Stimulated activated naive CD8-positive, alpha-beta T cell treated with anti-CD3 and anti-CD28 coated beads, Interleukin-15, Interleukin-2, amounts not matched to agents 100 U/mL and 50 U/mL, for 24 hours (primary cell): ENCODE measurements at regions not wholly inside any gene's neighbourhood (a gene's known extent, or its start where the extent isn't known, plus 50 kb on each side); places are given as distances from the start of the nearest gene placed in this dataset.

Experiments used
- ATAC-seq: fragments of 150-1000 bp; cut with Tn5 transposase; one replicate; pipeline ENCODE4 v1.10.0; 2021
- DNase-seq: peaks from one replicate; pipeline ENCODE4 v3.0.0; 2021

DNA sequence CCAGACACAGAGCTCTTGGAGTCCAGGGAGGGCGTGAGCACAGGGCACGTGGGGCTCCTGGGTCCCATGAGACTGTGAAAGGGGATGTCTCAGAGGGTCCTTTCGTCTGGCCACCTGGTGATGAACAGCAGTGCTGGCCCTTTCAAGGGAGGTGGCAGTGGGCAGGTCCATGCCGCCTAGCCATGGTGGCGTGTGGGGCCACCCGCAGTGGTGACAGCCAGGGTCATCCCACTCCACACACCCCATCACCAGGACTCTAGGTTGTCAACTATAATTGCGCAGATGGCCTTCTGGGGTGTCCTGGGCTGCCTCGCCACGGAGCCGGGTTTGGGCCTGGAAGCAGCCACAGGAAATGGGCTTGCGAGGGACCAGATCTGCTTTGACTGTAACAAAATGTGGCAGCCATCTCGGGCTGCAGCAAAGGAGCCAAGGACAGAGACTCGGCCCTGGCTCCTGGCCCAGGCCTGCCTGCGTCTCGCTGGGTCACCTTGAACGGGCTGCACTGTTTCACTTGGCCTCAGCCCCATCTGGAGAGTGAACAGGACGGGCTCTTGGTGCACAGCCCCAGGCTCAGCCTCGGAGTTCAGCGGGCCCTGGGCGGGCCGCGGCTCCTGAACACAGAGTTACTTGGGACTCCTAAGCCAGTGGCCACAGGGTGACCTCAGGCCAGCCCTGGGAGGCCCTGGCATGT lies 1350.5 kb downstream of the BRD1 start:
- ATAC-seq = no peak
- DNase-seq = no peak

DNA sequence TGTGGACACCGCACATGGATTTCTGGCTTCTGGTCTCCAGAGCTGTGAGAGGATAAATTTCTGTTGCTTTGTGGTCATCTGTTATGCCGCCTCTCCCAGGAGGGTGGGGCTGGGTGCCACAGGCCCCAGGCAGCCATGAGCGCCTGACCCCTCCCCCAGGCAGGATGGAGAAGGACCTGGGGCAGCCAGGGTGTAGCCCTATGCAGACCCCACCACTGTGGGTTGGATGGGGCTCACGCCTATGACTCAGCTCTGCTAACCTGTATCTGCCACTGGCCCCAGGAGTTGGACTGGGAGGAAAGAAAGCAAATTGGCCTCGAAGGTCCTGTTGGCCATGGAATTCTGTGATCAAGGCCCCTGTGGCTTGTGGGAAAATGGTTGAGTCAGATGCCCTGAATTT lies 1351.1 kb downstream of the BRD1 start:
- DNase-seq (no peak), ATAC-seq (no peak)

DNA sequence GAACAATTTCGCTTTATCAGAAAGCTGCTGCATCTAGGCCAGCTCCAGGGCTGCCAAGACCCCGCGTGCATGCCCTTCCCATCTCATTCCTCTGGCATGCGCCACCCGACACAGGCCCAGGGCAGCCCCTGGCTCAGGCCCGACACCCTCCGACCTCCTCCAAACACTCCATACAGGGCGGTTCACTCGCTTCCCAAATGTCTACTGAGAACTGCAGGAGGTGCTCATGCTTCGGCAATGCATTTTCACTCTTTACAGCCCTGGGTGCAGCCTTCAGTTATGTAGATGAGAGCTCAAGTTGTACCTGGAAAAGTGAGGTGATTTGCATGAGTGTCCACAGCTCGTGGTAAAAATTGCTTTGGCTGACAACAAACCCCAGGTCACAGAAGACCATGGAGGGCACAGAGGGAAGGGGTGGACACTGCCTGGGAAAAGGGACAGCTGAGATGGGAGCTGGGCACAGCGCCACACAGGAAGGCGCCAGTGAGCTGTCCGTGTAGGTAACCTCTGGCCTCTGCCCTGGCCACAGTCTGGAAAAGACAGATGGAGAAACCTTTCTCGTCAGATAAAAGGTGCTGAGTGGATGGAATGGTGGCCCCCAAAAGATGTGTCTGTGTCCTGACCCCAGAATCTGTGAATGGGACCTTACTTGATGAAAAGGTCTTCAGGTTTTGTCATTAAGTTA lies 1351.9 kb downstream of the BRD1 start:
- no peak for ATAC-seq
- no peak for DNase-seq

DNA sequence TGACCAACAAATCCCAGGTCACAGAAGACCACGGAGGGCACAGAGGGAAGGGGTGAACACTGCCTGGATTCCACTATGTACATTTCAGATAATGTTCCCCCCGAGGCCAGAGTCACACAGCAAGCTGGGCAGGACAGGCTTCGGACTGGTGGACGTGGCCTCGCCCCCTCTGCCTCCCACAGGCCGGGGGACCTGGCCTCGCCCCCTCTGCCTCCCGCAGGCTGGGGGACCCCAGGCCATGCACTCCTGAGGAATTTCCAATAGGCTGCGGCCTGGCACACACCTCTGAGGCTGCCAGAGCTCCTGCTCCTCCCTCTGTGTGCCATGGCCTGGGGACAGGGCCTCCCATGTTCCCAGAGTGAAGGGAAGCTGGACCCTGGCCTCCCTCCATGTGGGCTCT lies 1352.8 kb downstream of the BRD1 start:
- ATAC-seq (no peak), DNase-seq (no peak)

DNA sequence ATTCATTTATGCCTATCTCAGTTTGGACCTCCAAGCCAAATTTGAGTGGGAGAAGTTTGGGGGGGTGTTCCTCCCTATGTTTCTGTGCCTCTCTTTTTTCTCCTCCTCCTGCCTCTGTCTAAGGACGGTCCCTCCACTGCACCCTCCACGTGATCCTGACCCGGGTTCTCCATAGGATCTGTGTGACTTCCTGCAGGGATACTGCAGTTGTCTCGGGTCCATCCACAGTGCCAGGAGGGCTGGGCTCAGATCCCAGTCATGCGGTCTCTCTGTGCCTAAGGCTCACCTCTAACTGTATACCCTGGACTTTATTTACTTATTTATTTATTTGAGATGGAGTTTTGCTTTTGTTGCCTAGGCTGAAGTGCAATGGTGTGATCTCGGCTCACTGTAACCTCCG lies 1354.5 kb downstream of the BRD1 start:
- DNase-seq (no peak), ATAC-seq (no peak)

DNA sequence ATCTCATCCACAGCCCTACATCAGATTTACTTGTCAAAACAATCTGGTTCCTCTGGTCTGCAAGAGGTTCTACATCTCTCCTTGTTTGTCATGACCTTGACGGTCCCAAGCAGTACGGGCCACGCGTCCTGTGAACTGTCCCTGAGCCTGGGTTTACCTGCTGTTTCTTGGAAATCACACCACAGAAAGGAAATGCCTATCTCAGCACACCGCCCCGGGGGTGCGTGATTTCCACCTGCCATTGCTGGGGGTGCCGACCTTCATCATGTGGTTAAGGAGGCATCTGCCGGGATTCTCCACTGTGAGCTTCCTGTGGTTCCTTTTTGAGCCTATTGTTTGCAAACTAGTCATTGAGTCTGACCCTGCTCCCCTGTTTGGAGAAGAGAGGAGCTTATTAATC lies 1363.4 kb downstream of the BRD1 start:
- DNase-seq (no peak), ATAC-seq (no peak)

DNA sequence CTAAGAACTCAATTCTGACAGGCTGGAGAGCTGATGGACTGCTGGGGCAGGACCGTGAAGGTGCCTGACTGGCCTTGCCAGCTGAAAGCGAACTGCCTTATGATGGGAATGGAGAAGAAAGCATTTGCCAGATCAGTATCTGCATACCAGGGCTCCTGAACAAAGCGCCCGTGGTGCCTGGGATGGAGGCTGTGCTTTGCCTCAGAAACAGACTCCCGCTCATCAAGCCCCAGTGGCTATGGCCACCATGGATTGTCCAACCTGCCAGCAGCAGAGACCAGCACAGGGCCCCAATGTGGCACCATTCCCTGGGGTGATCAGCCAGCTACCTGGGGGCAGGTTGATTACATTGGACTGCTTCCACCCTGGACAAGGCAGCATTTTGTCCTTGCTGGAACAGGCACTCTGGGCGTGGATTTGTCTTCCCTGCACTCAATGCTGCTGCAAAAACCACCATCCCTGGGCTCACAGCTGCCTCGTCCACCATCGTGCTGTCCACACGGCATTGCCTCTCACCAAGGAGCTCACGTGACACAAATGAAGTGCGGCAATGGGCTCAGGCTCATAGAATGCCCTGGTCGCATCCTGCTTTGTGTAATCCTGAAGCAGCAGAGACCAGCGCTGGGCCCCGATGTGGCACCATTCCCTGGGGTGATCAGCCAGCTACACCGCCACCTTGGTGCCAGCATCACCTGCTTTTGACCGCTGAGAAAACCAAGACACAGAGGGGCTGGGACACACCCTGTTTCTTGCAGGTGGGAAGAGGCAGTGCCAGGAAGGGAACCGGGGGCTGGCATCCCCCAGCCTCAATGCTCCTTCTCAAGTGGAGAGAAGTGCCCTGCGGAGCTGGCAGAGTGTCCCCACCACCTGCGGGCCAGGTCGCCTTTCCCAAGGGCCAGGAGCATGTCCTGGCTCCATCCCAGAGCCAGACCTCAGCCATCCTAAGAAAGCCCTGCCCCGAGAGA lies 1367.5 kb downstream of the BRD1 start:
- no peak for DNase-seq
- no peak for ATAC-seq

DNA sequence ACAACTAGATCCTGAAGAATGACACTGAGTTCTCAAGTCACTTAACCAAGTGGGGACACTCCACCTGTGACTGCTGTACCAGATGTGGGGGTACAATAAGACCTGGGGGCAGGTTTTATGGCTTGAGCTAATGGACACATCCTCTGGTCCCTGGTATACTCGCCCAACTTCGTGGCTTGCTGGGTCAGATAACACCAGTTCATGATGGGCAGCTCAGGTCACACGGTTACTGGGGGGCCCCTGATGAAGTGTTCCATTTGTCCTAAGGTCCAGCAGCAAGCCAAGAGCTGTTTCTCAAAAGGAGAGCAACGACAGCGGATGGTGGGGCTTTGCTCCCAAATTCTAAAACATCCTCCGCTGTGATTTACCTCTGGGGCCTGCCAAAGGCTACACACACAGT lies 1368.4 kb downstream of the BRD1 start:
- ATAC-seq (no peak), DNase-seq (no peak)

DNA sequence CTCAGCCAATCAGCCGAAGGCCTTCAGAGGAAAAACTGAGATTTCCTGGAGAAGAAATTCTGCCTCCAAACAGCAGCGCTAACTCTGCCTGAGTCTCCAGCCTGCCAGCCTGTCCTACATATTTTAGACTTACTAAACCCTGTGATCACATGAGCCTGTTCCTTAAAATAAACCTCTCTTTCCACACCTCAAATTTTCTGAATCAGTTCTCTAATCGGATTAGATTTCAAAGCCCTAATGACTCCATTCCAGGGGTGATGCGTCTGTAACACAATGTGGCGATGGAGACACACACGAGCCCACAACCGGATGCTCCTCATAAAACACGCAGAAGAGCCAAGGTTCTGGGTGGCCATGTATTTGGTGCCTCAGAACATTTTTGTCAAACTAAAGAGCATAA lies 1371.2 kb downstream of the BRD1 start:
- no peak for ATAC-seq
- DNase-seq = no peak

DNA sequence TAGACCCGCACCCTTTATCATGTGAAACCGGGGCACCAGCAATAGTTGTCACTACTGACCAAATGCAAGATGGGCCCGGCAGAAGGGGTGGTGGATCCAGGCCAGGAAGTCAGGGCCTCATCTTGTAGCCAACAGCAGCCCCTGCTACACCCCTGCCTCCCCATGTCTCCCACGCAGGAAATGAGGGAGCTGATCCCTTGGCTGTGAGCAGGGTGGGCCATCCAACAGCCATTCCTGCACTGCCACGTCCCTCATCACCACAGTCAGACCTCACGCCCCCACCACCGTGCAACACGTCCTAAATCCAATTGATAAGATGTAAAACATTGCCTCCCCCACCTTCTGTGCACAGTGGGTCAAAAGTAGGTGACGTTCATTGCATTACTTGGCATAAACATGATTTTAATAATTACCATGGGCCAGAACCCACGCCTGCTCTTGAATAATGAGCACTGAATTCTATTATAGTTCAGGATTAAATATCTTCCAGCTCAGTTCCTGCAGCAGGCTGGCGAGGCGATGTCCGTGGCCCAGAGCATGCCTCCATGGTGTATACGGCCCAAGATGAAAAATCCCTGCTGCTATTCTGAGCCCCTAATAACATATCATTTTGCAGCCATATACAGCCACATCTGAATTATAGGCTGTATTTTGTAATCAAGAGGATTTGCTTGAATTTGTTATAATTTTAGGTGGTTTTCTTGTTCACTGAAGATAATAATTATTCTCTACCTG lies 1373.8 kb downstream of the BRD1 start:
- ATAC-seq (no peak), DNase-seq (no peak)

DNA sequence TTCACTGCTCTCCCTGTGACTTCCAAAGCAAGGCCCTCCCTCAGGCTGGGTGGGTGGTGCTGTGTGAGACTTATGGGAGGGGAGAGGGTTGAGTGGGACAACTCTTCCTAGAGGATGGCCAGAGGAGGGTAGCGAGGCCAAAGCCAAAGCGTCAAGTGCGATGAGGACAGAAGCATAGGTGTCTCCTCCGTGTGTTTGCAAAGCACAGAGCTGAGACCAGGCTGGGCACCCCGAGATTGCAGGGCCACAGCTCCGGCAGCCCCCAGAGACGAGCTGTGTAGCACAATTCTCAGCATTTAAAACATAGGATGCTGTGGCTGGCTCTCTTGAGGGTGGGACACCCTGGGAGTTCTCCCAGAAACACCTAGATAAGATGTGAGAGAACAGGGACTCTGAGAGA lies 1374.5 kb downstream of the BRD1 start:
- DNase-seq (no peak), ATAC-seq (no peak)

DNA sequence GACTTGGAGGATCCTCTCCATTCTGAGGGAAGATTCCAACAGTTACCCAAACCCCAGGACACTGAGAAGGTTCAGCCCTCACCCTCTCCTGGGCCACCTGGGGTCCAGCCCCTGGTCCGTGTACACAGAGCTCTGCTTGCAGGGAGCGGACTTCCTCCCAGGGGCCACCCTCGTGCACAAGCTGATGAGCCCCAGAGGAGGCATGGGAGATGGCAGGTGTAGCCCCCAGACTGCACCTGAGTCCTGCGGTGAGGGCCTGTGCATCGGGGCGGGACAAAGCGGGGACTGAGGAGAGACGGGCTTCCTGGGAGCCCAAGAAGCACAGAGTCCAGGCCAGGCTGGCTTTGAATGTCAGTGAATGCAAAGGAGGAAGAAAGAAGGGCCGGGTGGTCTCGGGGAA lies 1374.9 kb downstream of the BRD1 start:
- ATAC-seq (no peak), DNase-seq (no peak)

DNA sequence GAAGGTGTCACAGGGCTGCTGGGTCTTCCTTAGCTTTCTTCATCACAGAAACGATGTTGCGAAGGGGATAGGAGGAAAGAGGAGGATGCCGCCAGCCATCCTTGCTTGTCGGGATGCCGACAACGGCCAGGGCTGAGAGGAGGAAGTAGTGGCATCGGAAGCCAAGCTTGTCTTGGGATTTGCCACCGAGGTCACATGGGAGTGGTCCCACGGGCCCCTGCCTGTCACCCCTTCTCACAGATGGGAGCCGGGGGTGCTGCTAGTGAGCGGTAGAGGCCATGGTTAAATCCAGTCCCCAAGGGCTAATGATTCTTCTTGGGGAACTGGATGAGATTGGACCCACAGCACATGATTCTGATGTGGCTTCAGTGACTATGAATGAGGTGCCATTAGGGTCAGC lies 1375.8 kb downstream of the BRD1 start:
- ATAC-seq = no peak
- DNase-seq = no peak

DNA sequence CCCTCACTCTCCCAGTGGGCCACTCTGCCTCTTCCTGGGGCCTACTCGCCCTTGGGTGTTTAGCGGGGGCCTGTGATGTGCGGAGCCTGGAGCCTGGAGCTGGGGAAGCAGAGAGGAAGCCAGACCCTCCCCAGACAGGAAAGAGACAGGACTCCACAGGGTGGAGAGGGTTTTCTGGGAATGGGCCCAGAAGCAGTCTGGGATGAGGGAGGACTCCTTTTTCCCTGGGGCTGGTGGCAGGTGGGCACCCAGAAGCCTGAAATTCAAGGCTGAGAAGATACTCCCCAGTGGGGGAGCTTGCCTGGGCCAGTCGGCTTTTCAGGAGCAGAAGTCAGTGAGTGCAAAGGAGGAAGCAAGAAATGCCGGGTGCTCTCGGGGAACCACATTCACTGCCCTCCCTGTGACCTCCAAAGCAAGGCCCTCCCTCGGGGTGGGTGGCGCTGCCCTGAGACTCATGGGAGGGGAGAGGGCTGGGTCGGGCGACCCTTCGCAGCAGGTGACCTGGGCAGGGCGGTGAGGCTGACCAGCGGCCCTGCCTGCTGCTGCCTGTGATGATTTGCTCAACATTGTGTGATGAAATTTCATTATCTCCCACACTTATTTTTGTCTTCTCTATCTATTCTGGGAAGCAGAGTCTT lies 1377.4 kb downstream of the BRD1 start:
- DNase-seq (no peak), ATAC-seq (no peak)

DNA sequence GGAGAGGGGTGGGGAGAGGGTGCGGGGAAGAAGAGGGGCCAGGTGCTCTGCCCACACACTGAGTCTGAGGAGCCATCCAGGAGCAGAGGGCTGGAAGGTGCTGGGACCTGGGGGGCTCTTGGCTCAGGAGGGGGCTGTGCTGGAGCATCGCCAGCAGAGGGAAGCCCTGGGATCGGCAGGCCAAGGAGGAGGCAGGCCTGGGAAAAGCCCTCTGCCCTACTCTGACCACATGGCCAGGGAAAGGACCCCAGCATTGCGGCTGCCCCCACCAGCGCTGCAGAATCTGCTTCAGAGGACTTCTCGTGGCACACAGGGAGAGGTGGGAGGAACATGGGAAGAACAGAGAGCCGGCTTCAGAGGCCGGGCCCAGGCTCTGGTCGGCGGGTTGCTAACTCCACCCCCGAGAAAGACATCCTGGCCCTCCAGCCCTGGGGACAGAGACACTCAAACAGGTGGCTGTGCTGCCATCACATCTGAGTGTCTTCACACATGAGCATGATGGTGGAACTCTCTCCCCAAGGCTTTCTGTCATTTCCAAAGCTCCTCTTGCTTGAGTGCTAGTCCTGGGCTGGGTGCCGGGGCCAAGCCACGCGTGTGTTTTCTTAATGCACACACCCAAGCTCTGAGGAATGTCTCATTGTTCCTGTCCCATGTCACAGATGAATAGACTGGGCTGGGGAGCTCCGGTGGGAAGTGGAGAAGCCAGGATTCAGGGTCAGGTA lies 1378.0 kb downstream of the BRD1 start:
- DNase-seq = no peak
- ATAC-seq = no peak

DNA sequence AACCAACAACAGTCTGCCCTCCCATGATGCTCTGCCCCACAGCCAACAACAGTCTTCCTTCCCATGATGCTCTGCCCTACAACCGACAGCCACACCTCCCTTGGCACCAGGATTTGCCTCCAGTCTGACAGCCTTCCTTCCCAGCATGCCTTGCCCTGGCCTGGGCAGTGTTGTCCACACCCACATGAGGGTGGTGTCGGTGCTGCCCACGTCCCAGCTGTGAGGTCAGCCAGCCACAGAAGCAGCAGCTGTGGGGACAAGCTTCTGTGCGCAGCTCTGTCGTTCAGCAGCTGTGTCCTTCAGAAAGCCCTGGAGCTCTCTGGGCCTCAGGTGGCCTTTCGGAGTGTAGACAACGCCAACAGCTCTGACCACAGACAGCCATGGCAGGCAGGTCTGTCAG lies 1378.9 kb downstream of the BRD1 start:
- DNase-seq (no peak), ATAC-seq (no peak)

DNA sequence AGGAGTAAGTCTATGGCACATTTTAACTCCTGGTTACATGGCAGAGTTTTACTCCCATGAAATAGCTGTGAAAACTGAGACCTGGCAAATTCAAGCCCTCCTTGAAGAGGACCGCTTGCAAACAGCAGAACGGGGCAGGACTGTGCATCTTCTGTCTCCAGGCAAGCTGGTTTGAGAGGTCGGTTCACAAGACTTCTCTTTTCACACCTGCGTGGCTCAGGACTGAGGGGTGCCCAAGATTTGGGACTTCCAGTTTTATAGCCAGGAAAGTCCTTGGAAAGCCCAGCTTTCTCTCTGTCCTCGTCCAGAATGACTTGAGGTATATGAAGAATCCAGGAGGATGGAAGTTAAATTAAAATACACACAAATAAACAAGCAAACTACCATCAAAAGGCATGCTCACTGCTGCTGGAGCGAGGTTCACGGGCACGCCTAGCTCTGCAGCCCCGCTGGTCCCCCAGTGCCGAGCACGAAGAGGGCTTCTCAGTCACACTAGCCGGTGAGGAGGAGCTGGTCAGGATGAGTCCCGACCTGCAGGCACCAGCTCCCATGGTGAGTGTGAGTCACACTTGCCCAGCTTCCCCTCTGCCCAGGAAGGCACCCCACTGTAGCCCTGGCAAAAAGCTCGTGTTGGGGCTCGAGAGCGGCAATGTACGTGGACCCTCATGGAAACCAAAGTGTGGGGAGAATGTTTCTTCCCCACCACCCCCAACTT lies 1382.4 kb downstream of the BRD1 start:
- ATAC-seq = no peak
- no peak for DNase-seq

DNA sequence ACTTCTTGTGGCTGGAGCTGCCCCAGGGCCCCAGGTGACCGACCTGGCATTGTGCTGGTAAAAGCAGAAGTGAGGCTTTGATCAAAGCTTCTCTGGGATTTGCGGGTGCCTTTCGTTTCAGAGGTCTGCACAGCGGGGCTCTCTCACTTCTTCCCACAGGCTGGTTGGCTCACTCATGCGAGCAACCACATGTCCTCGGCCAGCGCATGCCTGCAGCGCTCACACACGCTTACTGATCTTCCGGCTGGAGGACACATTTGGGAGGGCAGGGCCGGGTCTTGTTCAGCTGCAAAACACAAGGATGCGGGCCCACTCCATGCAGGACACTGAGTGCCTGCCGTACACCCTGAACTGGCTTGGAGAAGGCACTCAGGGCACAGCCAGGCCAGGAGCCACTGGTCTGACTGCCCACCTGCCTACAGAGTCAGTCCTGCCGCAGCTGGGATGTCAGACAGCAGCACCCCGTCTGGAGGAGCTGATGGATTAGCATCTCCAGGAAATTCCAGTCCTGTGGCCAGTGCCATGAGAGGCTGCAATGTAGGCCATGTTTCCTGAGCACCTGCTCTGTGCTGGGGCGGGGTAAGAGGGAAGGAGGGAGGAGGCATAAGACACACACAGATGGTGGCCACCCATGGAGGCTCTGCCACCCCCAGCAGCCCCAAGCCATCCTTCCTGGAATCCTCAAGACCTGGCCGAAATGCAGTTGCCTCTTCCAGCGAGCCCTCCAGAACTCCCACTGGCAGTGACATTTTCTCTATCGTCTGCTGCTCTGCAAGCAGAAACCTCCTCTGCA lies 1383.2 kb downstream of the BRD1 start:
- no peak for DNase-seq
- ATAC-seq = peak; percentile 28

DNA sequence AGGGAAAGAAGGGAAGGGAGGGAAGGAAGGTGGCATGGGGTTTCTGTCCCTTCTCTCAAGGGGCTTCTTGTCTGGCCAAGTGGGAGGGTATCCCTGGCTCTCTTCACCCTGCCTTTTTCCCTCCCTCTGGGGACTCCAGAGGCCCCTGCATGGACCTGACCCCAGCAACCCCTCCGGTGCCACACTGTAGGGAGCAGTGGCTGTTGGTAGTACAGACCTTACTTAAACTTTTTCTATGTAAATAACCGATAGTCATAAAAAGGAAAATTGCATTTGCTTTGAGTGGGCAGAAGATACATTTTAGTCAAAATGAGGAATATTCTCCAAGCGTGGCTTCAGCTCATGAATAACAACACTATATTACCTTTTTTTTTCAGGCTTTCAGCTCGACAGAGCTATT lies 1384.0 kb downstream of the BRD1 start:
- no peak for ATAC-seq
- DNase-seq = no peak

DNA sequence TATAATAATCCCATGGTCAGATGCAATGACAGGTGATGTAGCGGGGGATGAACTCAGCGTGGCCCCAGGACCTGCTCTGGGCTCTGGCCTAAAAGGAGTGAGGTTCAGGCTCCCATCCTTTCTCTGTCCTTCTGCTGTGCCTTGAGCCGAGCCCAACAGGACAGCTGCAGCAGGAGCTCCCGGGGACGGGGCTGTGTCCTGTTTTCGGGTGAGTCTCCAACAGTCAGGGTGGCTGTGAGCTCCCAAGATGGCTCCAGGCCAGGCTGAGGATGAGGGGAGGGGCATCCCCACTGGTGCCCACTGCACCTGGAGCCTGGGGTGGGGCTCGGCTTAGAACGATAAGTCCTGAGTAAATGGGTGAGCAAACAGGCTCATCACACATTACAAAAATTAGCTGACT lies 1385.0 kb downstream of the BRD1 start:
- DNase-seq (no peak), ATAC-seq (no peak)
